IMR-90 (cell line): ENCODE measurements at regions not wholly inside any gene's neighbourhood (a gene's known extent, or its start where the extent isn't known, plus 50 kb on each side); places are given as distances from the start of the nearest gene placed in this dataset.

ENCODE experiments used
- ATAC-seq: fragments of 200-7000 bp; cut with Tn5 transposase; 2 replicates; pipeline ENCODE4 v1.9.1; 2020; ENCODE audit warnings: low read depth, mild to moderate bottlenecking, moderate library complexity
- BruUV-seq: library from RNA; stranded (reverse); fragments of 400-500 nt; replicated peaks from 2 replicates; lab custom pipeline; 2021; lab: Mats Ljungman, UMichigan
- CTCF ChIA-PET: fragments of 300-600 bp; formaldehyde crosslinking; extraction: SDS; loops from one replicate; lab custom pipeline; 2021; ENCODE audit warnings: antibody characterized with exemption; lab: Yijun Ruan, JAX
- POLR2A ChIA-PET: fragments of 300-600 bp; sonication (Branson Sonifier 250); formaldehyde crosslinking; loops from one replicate; lab custom pipeline; 2022; ENCODE audit warnings: antibody characterized with exemption; ENCODE audit not compliant: unreplicated experiment; lab: Charles Lee
- DNase-seq: peaks from one replicate; pipeline ENCODE4 v3.0.0; 2013
- H2AFZ ChIP-seq: replicated peaks from 2 replicates; pipeline ENCODE3; 2013; ENCODE audit warnings: low read length, mild to moderate bottlenecking; ENCODE audit not compliant: poor library complexity
- H2AK5ac ChIP-seq: 2 replicates; pipeline ENCODE4 v1.6.1; 2013; ENCODE audit warnings: low read depth, low read length, inconsistent platforms
- H2AK9ac ChIP-seq: replicated peaks from 2 replicates; pipeline ENCODE3; 2013; ENCODE audit warnings: mild to moderate bottlenecking, low read depth, low read length, moderate library complexity; ENCODE audit not compliant: poor library complexity
- H2BK120ac ChIP-seq: 2 replicates; pipeline ENCODE4 v1.6.1; 2013; ENCODE audit warnings: low read depth, low read length, inconsistent platforms
- H2BK15ac ChIP-seq: 3 replicates; pipeline ENCODE4 v1.6.1; 2013; ENCODE audit warnings: low read depth, low read length, inconsistent platforms
- H2BK20ac ChIP-seq: 2 replicates; pipeline ENCODE4 v1.6.1; 2013; ENCODE audit warnings: low read depth, mild to moderate bottlenecking, inconsistent platforms, low read length, moderate library complexity
- H2BK5ac ChIP-seq: 2 replicates; pipeline ENCODE4 v1.6.1; 2013; ENCODE audit warnings: mild to moderate bottlenecking, low read depth, low read length, inconsistent platforms; ENCODE audit not compliant: poor library complexity, severe bottlenecking
- H3K14ac ChIP-seq: replicated peaks from 2 replicates; pipeline ENCODE4 v1.6.1; 2013; ENCODE audit warnings: low read depth, low read length, inconsistent platforms
- H3K18ac ChIP-seq: 2 replicates; pipeline ENCODE4 v1.6.1; 2013; ENCODE audit warnings: low read depth, low read length, control low read depth
- H3K23ac ChIP-seq: 2 replicates; pipeline ENCODE4 v1.6.1; 2013; ENCODE audit warnings: low read depth, low read length, inconsistent platforms
- H3K27ac ChIP-seq: 2 replicates; pipeline ENCODE4 v1.5.1; 2013; ENCODE audit warnings: mild to moderate bottlenecking, control low read depth, low read length; ENCODE audit not compliant: insufficient read depth
- H3K27me3 ChIP-seq: 2 replicates; pipeline ENCODE4 v1.6.1; 2013; ENCODE audit warnings: low read length; ENCODE audit not compliant: control insufficient read depth, insufficient read depth
- H3K36me3 ChIP-seq: 2 replicates; pipeline ENCODE4 v1.6.1; 2013; ENCODE audit warnings: low read length, mixed read lengths; ENCODE audit not compliant: control insufficient read depth, insufficient read depth
- H3K4ac ChIP-seq: 2 replicates; pipeline ENCODE4 v1.6.1; 2013; ENCODE audit warnings: low read depth, low read length, inconsistent platforms
- H3K4me1 ChIP-seq: 2 replicates; pipeline ENCODE4 v1.6.1; 2013; ENCODE audit warnings: low read length, mixed read lengths; ENCODE audit not compliant: control insufficient read depth, insufficient read depth
- H3K4me2 ChIP-seq: 2 replicates; pipeline ENCODE4 v1.6.1; 2013; ENCODE audit warnings: low read depth, mild to moderate bottlenecking, control low read depth, low read length, moderate library complexity
- H3K4me3 ChIP-seq: 2 replicates; pipeline ENCODE4 v1.5.1; 2013; ENCODE audit warnings: low read depth, mild to moderate bottlenecking, control low read depth, low read length, moderate library complexity; ENCODE audit not compliant: insufficient read depth
- H3K56ac ChIP-seq: 2 replicates; pipeline ENCODE4 v1.6.1; 2013; ENCODE audit warnings: low read length, inconsistent platforms; ENCODE audit not compliant: insufficient read depth; ENCODE audit errors: extremely low read depth
- H3K79me1 ChIP-seq, 2 experiments: 2 replicates each; pipeline ENCODE4 v1.6.1; 2013; ENCODE audit warnings: low read length in 2 of 2, inconsistent platforms in 1 of 2, low read depth in 1 of 2
- H3K9ac ChIP-seq: 2 replicates; pipeline ENCODE4 v1.6.1; 2013; ENCODE audit warnings: low read depth, low read length, control low read depth
- H3K9me1 ChIP-seq: 2 replicates; pipeline ENCODE4 v1.6.1; 2013; ENCODE audit warnings: low read length, inconsistent platforms; ENCODE audit not compliant: insufficient read depth
- H3K9me3 ChIP-seq: 2 replicates; pipeline ENCODE4 v1.6.1; 2013; ENCODE audit warnings: low read length; ENCODE audit not compliant: control insufficient read depth, insufficient read depth
- H4K20me1 ChIP-seq: 2 replicates; pipeline ENCODE4 v1.6.1; 2013; ENCODE audit warnings: low read length, inconsistent platforms; ENCODE audit not compliant: insufficient read depth
- H4K5ac ChIP-seq: 2 replicates; pipeline ENCODE4 v1.6.1; 2013; ENCODE audit warnings: mild to moderate bottlenecking, low read depth, low read length, control low read depth
- H4K8ac ChIP-seq, 2 experiments: 2 replicates each; pipeline ENCODE4 v1.6.1; 2013; ENCODE audit warnings: low read depth in 2 of 2, low read length in 2 of 2, control low read depth in 1 of 2, inconsistent platforms in 1 of 2
- H4K91ac ChIP-seq: 2 replicates; pipeline ENCODE4 v1.6.1; 2013; ENCODE audit warnings: low read depth, low read length, inconsistent platforms; ENCODE audit not compliant: insufficient read depth
- FOS ChIP-seq: fragments of 150-350 bp; IDR thresholded peaks from 2 replicates; pipeline ENCODE4 v1.6.1; 2016; ENCODE audit warnings: low read depth, low read length
- WGBS, 2 experiments: methylation state at CpG; one replicate each; pipeline versions ENCODE4 v1.1.5 to v1.1.7; 2013; ENCODE audit warnings: missing lambda C conversion rate in 2 of 2; ENCODE audit not compliant: insufficient read length in 1 of 2; ENCODE audit errors: extremely low coverage in 2 of 2; 5-methylcytosine and 5-hydroxymethylcytosine counted together
- dilution Hi-C: fragments of 300-500 bp; cut with HindIII; formaldehyde crosslinking; loops from one replicate; pipeline ENCODE4 v1.14.3; 2018; ENCODE audit warnings: low sequenced_read_pairs; ENCODE audit not compliant: unreplicated experiment
- in situ Hi-C: fragments of 300-500 bp; cut with MboI; formaldehyde crosslinking; loops from 3 replicates; pipeline ENCODE4 v1.14.3; 2019; ENCODE audit warnings: low sequenced_read_pairs, inconsistent platforms, mixed read lengths
- intact Hi-C: fragments of 100-400 bp; cut with micrococcal nuclease; formaldehyde crosslinking; loops from 2 replicates; pipeline ENCODE4 v1.10.0; 2022

GRCh38 chr1:101652484-101652883 lies 344.2 kb downstream of the OLFM3 start:
- H3K23ac ChIP-seq = no peak overlapping the region
- H3K9me1 ChIP-seq = no peaks in the 10 kb centered on the region
- no CpG with 5 or more reads among the region's 3 CpGs for whole genome bisulfite sequencing, 2 experiments
- no peak overlapping the region for H3K4me3 ChIP-seq
- H4K8ac ChIP-seq = no peak overlapping the region
- BruUV-seq = no TSS peak
- no peak for ATAC-seq
- H4K5ac ChIP-seq = no peak overlapping the region
- no peak overlapping the region for H3K56ac ChIP-seq
- dilution Hi-C loops (no loop called here), intact Hi-C loops (no loop called here), in situ Hi-C loops (no loop called here)
- no peak overlapping the region for H3K4me2 ChIP-seq
- no peak overlapping the region for H2BK15ac ChIP-seq
- H3K9me3 ChIP-seq = no peaks in the 10 kb centered on the region
- no peak overlapping the region for H3K4ac ChIP-seq
- no peak for TF ChIP-seq FOS
- no peak overlapping the region for H3K14ac ChIP-seq
- H3K18ac ChIP-seq = no peak overlapping the region
- no peak overlapping the region for H3K9ac ChIP-seq
- H2AK5ac ChIP-seq = no peak overlapping the region
- H2BK5ac ChIP-seq = no peak overlapping the region
- ChIA-PET POLR2A (no interaction called here), CTCF (no interaction called here)
- no peak overlapping the region for H2AK9ac ChIP-seq
- DNase-seq = no peak
- H3K36me3 ChIP-seq = no peaks in the 10 kb centered on the region
- no peaks in the 10 kb centered on the region for H4K20me1 ChIP-seq
- H4K91ac ChIP-seq = no peak overlapping the region
- no peaks in the 10 kb centered on the region for H3K27me3 ChIP-seq
- no peak overlapping the region for H3K27ac ChIP-seq
- no peak overlapping the region for H2AFZ ChIP-seq
- no peaks in the 10 kb centered on the region for H3K4me1 ChIP-seq
- no peaks in the 10 kb centered on the region for H3K79me1 ChIP-seq
- no peak overlapping the region for H2BK20ac ChIP-seq
- no peak overlapping the region for H2BK120ac ChIP-seq
